ENCODE measurements at regions not wholly inside any gene's neighbourhood (a gene's known extent, or its start where the extent isn't known, plus 50 kb on each side); places are given as distances from the start of the nearest gene placed in this dataset.
"Not testable (repeated sequence)": the region's sequence is repeated elsewhere in the genome, so short reads cannot be mapped to it uniquely, and the experiment has no call there.

DNA sequence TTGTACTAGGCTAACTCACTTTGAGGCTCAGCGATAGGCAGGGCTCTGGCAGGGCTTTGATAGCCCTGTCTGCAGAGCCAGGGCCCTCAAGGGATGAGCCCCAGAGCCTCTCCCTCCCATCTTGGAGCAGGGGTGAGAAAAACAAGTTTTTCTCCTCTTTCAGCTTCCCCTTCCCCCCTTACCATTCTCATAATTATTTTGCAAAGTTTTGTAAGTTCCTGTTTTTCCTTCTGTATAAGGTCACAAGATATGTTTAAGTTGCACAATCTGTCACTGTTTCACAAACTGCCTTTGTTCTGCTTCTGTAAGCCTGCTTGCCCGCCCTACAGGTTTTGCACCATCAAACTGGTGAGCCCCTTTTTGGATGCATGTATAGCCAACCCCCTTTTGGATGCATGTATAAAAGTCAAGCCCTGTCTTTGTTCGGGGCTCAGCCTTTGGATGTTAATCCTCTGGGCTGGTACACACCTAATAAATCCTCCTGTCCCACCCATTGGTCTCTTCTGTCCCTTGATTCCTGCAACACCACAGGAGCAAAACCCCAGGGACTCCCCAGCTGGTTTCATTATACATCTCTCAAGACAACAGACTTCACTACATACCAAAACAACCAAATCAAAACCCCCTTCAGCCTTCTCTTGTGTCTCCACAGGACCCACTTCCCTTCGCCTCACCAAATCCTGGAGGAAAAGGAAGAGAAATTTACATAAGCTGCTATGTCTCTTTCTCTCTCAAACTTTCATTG is 52.5 kb upstream of the RESF1 start:
- Mint-ChIP-seq H3K4me3 (no peak overlapping the region), H3K27me3 (ENCODE audit: low read depth in 3 of 3) (peaks cover 0 to 6% (median 4%) of the 10 kb centered on the region in 3 donors), H3K9me3 (peaks cover 5 to 21% (median 14%) of the 10 kb centered on the region in 6 donors), H3K27ac (peak overlapping the region in 2 of 6 donors; percentile 2 to 42), H3K4me1 (peaks cover 10 to 21% of the 10 kb centered on the region in 2 donors), H3K36me3 (peaks cover 18 to 28% (median 22%) of the 10 kb centered on the region in 3 donors)
- no peak for DNase-seq

DNA sequence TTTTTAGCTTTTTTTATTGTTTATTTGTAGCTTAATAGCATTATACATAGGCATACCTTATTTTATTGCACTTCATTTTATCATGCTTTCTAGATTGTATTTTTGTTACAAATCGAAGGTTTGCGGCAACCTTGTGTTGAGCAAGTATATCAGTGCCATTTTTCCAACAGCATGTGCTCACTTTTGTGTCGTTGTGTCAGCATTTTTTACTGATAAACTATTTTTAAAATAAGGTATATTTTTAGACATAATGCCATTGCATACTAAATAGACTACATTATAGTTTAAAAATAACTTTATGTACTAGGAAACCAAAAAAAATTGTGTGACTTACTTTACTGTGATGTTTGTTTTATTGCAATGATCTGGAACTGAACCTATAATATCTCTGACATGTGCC is 56.2 kb upstream of the RESF1 start:
- Mint-ChIP-seq H3K9me3 (peaks cover 7 to 25% (median 14%) of the 10 kb centered on the region in 6 donors), H3K4me1 (peaks cover 33 to 48% of the 10 kb centered on the region in 2 donors), H3K36me3 (peaks cover 18 to 27% (median 27%) of the 10 kb centered on the region in 3 donors), H3K27me3 (ENCODE audit: low read depth in 3 of 3) (peaks cover 2 to 5% (median 4%) of the 10 kb centered on the region in 3 donors), H3K27ac (no peak overlapping the region), H3K4me3 (no peak overlapping the region)
- DNase-seq = no peak

- peaks cover 21 to 22% (median 22%) of the 10 kb centered on the region in 3 donors for H3K27me3 Mint-ChIP-seq (ENCODE audit: low read depth in 3 of 3)
- H3K36me3 Mint-ChIP-seq = peaks cover 8 to 21% (median 16%) of the 10 kb centered on the region in 3 donors
- H3K27ac Mint-ChIP-seq = peak overlapping the region in 5 of 6 donors; percentile 40 to 76 (median 65)
- H3K9me3 Mint-ChIP-seq = peaks cover 11 to 30% (median 15%) of the 10 kb centered on the region in 6 donors
- H3K4me3 Mint-ChIP-seq = peak overlapping the region in 2 of 5 donors; percentile 3 to 30
- peak in 1 of 3 donors; percentile 28 for DNase-seq
- peaks cover 51 to 56% of the 10 kb centered on the region in 2 donors for H3K4me1 Mint-ChIP-seq
These were observed 58.9 kb upstream of the RESF1 start for GRCh38 chr12:31900271-31900670.

- H3K4me1 Mint-ChIP-seq = peaks cover 61 to 67% of the 10 kb centered on the region in 2 donors
These were observed 60.1 kb upstream of the RESF1 start for GRCh38 chr12:31899109-31899508.

GRCh38 chr12:31897781-31898503 is 61.3 kb upstream of the RESF1 start:
- Mint-ChIP-seq H3K27ac (peak overlapping the region; percentile 97 to 99 (median 98)), H3K4me3 (peak overlapping the region; percentile 80 to 90 (median 87)), H3K4me1 (peaks cover 68 to 75% of the 10 kb centered on the region in 2 donors), H3K36me3 (peaks cover 12 to 27% (median 16%) of the 10 kb centered on the region in 3 donors), H3K27me3 (ENCODE audit: low read depth in 3 of 3) (peaks cover 22 to 29% (median 29%) of the 10 kb centered on the region in 3 donors), H3K9me3 (peaks cover 13 to 37% (median 20%) of the 10 kb centered on the region in 6 donors)
- peak; percentile 79 to 84 (median 81) for DNase-seq

More at GRCh38 chr12:31899109-31899508, 60.1 kb upstream of the RESF1 start:
- H3K4me3 Mint-ChIP-seq = peak overlapping the region; percentile 11 to 43 (median 21)
- peaks cover 13 to 37% (median 20%) of the 10 kb centered on the region in 6 donors for H3K9me3 Mint-ChIP-seq
- peaks cover 22 to 26% (median 24%) of the 10 kb centered on the region in 3 donors for H3K27me3 Mint-ChIP-seq (ENCODE audit: low read depth in 3 of 3)
- H3K27ac Mint-ChIP-seq = peak overlapping the region; percentile 11 to 71 (median 63)
- DNase-seq = no peak
- peaks cover 12 to 27% (median 16%) of the 10 kb centered on the region in 3 donors for H3K36me3 Mint-ChIP-seq

DNA sequence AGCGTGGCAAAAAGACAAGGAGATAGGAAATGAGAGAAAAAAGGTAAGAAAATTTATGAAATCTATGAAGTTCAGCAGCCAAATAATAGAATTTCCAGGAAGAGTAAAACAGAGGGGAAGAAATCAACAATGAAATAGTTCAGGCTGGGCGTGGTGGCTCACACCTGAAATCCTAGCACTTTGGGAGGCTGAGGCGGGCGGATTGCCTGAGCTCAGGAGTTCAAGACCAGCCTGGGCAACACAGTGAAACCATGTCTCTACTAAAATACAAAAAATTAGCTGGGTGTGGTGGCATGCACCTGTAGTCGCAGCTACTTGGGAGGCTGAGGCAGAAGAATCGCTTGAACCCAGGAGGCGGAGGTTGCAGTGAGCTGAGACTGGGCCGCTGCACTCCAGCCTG is 62.1 kb upstream of the RESF1 start:
- Mint-ChIP-seq H3K4me1 (peaks cover 77 to 80% of the 10 kb centered on the region in 2 donors), H3K27me3 (ENCODE audit: low read depth in 3 of 3) (peaks cover 22 to 29% (median 29%) of the 10 kb centered on the region in 3 donors), H3K27ac (peak overlapping the region; percentile 97 to 99 (median 98)), H3K4me3 (peak overlapping the region; percentile 80 to 90 (median 87)), H3K9me3 (peaks cover 13 to 37% (median 21%) of the 10 kb centered on the region in 6 donors), H3K36me3 (peaks cover 12 to 27% (median 20%) of the 10 kb centered on the region in 3 donors)
- not testable (repeated sequence) for DNase-seq

DNA sequence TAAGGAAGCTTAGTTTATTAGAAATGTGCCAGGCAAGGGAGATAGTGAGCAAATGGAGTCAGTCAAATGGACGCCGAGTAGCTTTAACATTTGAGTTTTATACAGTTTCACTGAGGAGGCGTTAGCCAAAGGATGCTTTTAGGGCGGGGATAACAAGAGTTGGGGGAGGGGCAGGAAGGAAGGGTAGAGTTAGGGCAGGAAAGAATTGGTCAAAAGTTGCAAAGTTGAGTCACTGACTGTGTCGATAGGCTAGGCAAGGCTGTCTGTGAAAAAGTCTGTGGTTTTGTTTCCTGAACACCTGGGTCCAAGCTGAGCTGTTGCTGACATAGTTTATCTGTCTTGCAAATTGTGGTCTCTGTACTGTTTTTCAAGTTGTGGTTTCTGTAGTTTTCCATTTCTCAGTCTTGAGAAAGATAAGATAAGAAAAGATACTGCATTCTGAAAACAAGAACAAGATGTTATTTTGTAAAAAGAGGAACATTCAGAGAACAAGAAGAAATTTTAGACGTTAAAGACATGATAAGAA is 62.6 kb upstream of the RESF1 start:
- DNase-seq = peak; percentile 95 to 97 (median 96)
- H3K4me1 Mint-ChIP-seq = peaks cover 80 to 85% of the 10 kb centered on the region in 2 donors
- H3K9me3 Mint-ChIP-seq = peaks cover 13 to 37% (median 22%) of the 10 kb centered on the region in 6 donors

GRCh38 chr12:31895449-31896150 is 63.6 kb upstream of the RESF1 start:
- peaks cover 19 to 38% (median 23%) of the 10 kb centered on the region in 6 donors for H3K9me3 Mint-ChIP-seq
- peaks cover 89 to 92% of the 10 kb centered on the region in 2 donors for H3K4me1 Mint-ChIP-seq
- peak overlapping the region; percentile 74 to 87 (median 80) for H3K4me3 Mint-ChIP-seq
- H3K27me3 Mint-ChIP-seq (ENCODE audit: low read depth in 3 of 3) = peaks cover 27 to 33% (median 29%) of the 10 kb centered on the region in 3 donors
- no peak for DNase-seq
- peaks cover 13 to 29% (median 20%) of the 10 kb centered on the region in 3 donors for H3K36me3 Mint-ChIP-seq
- peak overlapping the region; percentile 97 to 99 (median 98) for H3K27ac Mint-ChIP-seq

More for the DNA sequence above, 62.6 kb upstream of the RESF1 start:
- Mint-ChIP-seq H3K4me3 (peak overlapping the region; percentile 76 to 90 (median 87)), H3K36me3 (peaks cover 12 to 27% (median 20%) of the 10 kb centered on the region in 3 donors), H3K27ac (peak overlapping the region; percentile 97 to 99 (median 98)), H3K27me3 (ENCODE audit: low read depth in 3 of 3) (peaks cover 22 to 29% (median 29%) of the 10 kb centered on the region in 3 donors)

DNA sequence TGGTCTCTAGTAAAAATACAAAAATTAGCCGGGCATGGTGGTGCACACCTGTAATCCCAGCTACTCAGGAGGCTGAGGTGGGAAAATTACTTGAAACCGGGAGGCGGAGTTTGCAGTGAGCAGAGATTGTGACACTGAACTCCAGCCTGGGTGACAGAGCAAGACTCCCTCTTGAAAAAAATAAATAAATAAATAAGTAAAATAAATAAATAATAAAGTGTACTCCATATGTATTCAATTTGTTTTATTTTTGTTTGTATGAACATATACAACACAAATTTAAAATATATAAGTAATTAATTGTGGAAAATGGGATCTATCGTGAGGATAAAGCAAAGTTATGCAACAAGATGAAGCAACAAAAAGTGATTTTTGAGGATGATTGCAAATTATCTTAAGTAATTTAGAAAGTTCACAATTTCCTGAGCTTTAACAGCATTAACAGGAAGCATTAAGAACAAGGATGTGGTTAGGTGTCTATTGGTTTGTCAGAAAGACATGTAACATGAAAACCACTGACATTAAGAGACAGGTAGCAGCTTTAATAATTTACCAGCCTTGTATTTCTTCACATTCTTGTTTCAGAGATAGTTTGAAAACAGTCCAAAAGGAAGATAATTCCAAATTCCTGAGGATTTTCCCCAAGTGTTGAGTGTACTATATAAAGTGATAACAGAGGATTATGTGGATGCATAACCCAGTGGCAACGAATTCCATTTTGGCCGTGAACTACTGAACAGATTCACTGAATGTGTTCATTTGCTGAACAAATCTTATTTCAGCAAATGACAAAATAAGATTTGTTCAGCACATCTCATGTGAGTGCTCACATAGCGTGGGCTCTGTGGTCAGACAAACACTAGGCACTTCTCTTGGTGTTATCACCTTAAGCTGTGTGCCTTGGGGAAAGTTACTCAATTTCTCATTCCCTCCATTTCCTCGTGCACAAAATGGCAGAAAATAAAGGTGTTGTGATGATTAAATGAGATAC is 68.6 kb upstream of the RESF1 start:
- Mint-ChIP-seq H3K27me3 (ENCODE audit: low read depth in 3 of 3) (peaks cover 10 to 16% (median 13%) of the 10 kb centered on the region in 3 donors), H3K4me1 (peaks cover 86% of the 10 kb centered on the region in 2 donors), H3K9me3 (peaks cover 13 to 42% (median 40%) of the 10 kb centered on the region in 6 donors), H3K36me3 (peaks cover 29 to 36% (median 32%) of the 10 kb centered on the region in 3 donors), H3K27ac (peak overlapping the region; percentile 88 to 94 (median 92)), H3K4me3 (peak overlapping the region; percentile 59 to 79 (median 75))
- DNase-seq = peak; percentile 74 to 76 (median 75)

DNA sequence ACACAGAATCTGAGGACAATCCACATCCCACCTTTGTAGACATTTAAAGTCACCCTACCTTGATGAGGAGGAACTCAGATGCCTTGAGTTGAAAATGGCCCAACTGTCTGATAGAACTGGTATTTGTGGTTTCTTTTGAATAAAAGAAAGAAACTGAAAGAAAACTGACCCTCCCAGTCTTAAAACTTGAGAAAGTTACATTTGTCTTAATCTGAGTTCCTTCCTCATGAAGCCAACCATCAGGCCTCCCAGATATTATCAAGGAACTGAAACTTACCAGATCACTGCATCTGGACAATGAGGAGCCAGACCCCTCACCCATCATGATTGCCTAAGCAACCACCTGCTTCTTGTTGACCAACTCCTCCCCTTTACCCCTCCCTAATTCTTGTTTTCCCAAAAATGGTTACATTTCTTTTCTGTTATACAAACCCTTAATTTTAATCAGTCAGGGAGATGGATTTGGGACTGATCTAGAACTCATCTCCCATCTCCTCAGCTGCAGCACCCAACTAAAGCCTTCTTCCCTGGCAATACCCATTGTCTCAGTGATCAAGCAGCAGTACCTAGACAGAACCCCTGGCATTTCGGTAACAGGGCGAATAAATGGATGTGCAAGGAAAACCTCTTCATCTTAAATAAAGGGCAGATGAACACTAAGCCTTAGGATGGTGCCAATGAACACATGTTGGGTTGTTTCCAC is 72.0 kb upstream of the RESF1 start:
- peaks cover 61 to 76% of the 10 kb centered on the region in 2 donors for H3K4me1 Mint-ChIP-seq
- H3K4me3 Mint-ChIP-seq = peak overlapping the region; percentile 71 to 86 (median 77)
- peaks cover 15 to 40% (median 29%) of the 10 kb centered on the region in 6 donors for H3K9me3 Mint-ChIP-seq
- peak overlapping the region; percentile 69 to 93 (median 84) for H3K27ac Mint-ChIP-seq
- H3K27me3 Mint-ChIP-seq (ENCODE audit: low read depth in 3 of 3) = peaks cover 0 to 12% (median 5%) of the 10 kb centered on the region in 3 donors
- peak; percentile 29 to 41 (median 32) for DNase-seq
- H3K36me3 Mint-ChIP-seq = peaks cover 24 to 35% (median 31%) of the 10 kb centered on the region in 3 donors

- peaks cover 36 to 66% of the 10 kb centered on the region in 2 donors for H3K4me1 Mint-ChIP-seq
- H3K27ac Mint-ChIP-seq = peak overlapping the region in 1 of 6 donors; percentile 57
- peaks cover 8 to 20% (median 14%) of the 10 kb centered on the region in 6 donors for H3K9me3 Mint-ChIP-seq
- H3K4me3 Mint-ChIP-seq; DNase-seq; H3K27me3 Mint-ChIP-seq (ENCODE audit: low read depth in 3 of 3): not testable (repeated sequence)
- peaks cover 14 to 32% (median 27%) of the 10 kb centered on the region in 3 donors for H3K36me3 Mint-ChIP-seq
These were observed 76.5 kb upstream of the RESF1 start for GRCh38 chr12:31882682-31883081.

All from immature natural killer cell (primary cell).